Suppressor macrophage treated with lipopolysaccharide for 1 hour (primary cell): ENCODE measurements at regions not wholly inside any gene's neighbourhood (a gene's known extent, or its start where the extent isn't known, plus 50 kb on each side); places are given as distances from the start of the nearest gene placed in this dataset.

Source experiments
- DNase-seq, 3 donors: peaks; one replicate each; pipeline ENCODE4 v3.0.0-alpha.2; 2020 to 2022

- DNase-seq: no peak
Measured at GRCh38 chr6:5946701-5947100, 60.0 kb downstream of the NRN1 start.

- DNase-seq: no peak
Measured at GRCh38 chr6:5946181-5946580, 60.5 kb downstream of the NRN1 start.

- no peak for DNase-seq
Measured at GRCh38 chr6:5943591-5943990, 63.1 kb downstream of the NRN1 start.

GRCh38 chr6:5942591-5942990, 64.1 kb downstream of the NRN1 start:
- no peak for DNase-seq

- DNase-seq: no peak
Measured at GRCh38 chr6:5941188-5941587, 65.5 kb downstream of the NRN1 start.

- DNase-seq: no peak
Measured at GRCh38 chr6:5938934-5939333, 67.8 kb downstream of the NRN1 start.

- DNase-seq: no peak
Measured at GRCh38 chr6:5937936-5938706, 68.6 kb downstream of the NRN1 start.

- no peak for DNase-seq
Measured at GRCh38 chr6:5937169-5937909, 69.4 kb downstream of the NRN1 start.

GRCh38 chr6:5936631-5937030, 70.1 kb downstream of the NRN1 start:
- no peak for DNase-seq

GRCh38 chr6:5936140-5936539, 70.6 kb downstream of the NRN1 start:
- no peak for DNase-seq

- no peak for DNase-seq
Measured at GRCh38 chr6:5930968-5931367, 75.8 kb downstream of the NRN1 start.

- DNase-seq: no peak
Measured at GRCh38 chr6:5930143-5930770, 76.5 kb downstream of the NRN1 start.

GRCh38 chr6:5923840-5924239, 82.9 kb downstream of the NRN1 start:
- DNase-seq: no peak

- DNase-seq: no peak
Measured at GRCh38 chr6:5922230-5922629, 84.5 kb downstream of the NRN1 start.

- DNase-seq: no peak
Measured at GRCh38 chr6:5909721-5910120, 97.0 kb downstream of the NRN1 start.

- DNase-seq: no peak
Measured at GRCh38 chr6:5906842-5907241, 99.9 kb downstream of the NRN1 start.

GRCh38 chr6:5906340-5906670, 100.4 kb downstream of the NRN1 start:
- DNase-seq: no peak

- no peak for DNase-seq
Measured at GRCh38 chr6:5905431-5906339, 101.0 kb downstream of the NRN1 start.

- DNase-seq: no peak
Measured at GRCh38 chr6:5904532-5904931, 102.2 kb downstream of the NRN1 start.

GRCh38 chr6:5899216-5900045, 107.3 kb downstream of the NRN1 start:
- DNase-seq: no peak

GRCh38 chr6:5898563-5898962, 108.2 kb downstream of the NRN1 start:
- no peak for DNase-seq

GRCh38 chr6:5898102-5898501, 108.6 kb downstream of the NRN1 start:
- no peak for DNase-seq
